22Rv1 (cell line): ENCODE measurements at regions not wholly inside any gene's neighbourhood (a gene's known extent, or its start where the extent isn't known, plus 50 kb on each side); places are given as distances from the start of the nearest gene placed in this dataset.

Experiments
- ZFX ChIP-seq: fragments of 450-650 bp; IDR thresholded peaks from 2 replicates; pipeline ENCODE4 v1.6.1; 2017; ENCODE audit warnings: antibody characterized with exemption, borderline replicate concordance
- TF ChIP-seq, protein P1 (sequence below): fragments of 450-650 bp; IDR thresholded peaks from 2 replicates; pipeline ENCODE4 v1.5.1; 2017; ENCODE audit warnings: mild to moderate bottlenecking

DNA sequence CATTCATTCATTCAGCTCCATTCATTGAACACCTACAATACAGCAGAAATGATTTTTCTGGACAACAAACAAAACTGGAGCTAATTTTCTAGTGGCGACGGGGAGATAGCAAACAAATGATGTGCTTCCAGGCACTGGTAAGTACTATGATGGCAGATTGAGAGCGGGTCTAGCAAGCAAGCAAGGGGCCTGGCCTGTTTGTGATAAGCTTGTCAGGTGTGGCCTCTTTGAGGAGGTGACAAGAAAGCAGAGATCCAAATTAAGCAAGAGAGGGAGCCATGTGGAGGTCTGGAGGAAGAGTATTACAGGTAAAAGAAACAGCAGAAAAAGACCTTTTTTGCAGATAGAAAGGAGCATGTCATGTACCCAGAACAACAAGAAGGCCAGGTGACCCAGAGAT lies 216.1 kb upstream of the CPHXL start:
- TF ChIP-seq, protein P1, sequence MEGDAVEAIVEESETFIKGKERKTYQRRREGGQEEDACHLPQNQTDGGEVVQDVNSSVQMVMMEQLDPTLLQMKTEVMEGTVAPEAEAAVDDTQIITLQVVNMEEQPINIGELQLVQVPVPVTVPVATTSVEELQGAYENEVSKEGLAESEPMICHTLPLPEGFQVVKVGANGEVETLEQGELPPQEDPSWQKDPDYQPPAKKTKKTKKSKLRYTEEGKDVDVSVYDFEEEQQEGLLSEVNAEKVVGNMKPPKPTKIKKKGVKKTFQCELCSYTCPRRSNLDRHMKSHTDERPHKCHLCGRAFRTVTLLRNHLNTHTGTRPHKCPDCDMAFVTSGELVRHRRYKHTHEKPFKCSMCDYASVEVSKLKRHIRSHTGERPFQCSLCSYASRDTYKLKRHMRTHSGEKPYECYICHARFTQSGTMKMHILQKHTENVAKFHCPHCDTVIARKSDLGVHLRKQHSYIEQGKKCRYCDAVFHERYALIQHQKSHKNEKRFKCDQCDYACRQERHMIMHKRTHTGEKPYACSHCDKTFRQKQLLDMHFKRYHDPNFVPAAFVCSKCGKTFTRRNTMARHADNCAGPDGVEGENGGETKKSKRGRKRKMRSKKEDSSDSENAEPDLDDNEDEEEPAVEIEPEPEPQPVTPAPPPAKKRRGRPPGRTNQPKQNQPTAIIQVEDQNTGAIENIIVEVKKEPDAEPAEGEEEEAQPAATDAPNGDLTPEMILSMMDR = no peak
- no peak for TF ChIP-seq ZFX
